ENCODE measurements at regions not wholly inside any gene's neighbourhood (a gene's known extent, or its start where the extent isn't known, plus 50 kb on each side); places are given as distances from the start of the nearest gene placed in this dataset.
A peak's percentile ranks its signal among the peaks of the same experiment; 100 is the strongest.

- peak; percentile 40 for DNase-seq
Measured at GRCh38 chr2:240210198-240210965, 69.9 kb upstream of the OTOS start.

GRCh38 chr2:240211096-240211495 is 70.6 kb upstream of the OTOS start:
- no peak for DNase-seq

GRCh38 chr2:240211598-240212424 is 71.4 kb upstream of the OTOS start:
- DNase-seq = peak; percentile 33

- DNase-seq = no peak
Measured at GRCh38 chr2:240212425-240213225, 72.2 kb upstream of the OTOS start.

- DNase-seq = peak; percentile 38
Measured at GRCh38 chr2:240213226-240213475, 72.7 kb upstream of the OTOS start.

GRCh38 chr2:240213476-240214421 is 73.3 kb upstream of the OTOS start:
- DNase-seq = peak; percentile 61

GRCh38 chr2:240214790-240215675 is 74.6 kb upstream of the OTOS start:
- DNase-seq = peak; percentile 49

- DNase-seq = peak; percentile 35
Measured at GRCh38 chr2:240215676-240216051, 75.2 kb upstream of the OTOS start.

GRCh38 chr2:240216167-240216566 is 75.7 kb upstream of the OTOS start:
- peak; percentile 32 for DNase-seq

- DNase-seq = peak; percentile 34
Measured at GRCh38 chr2:240217431-240218301, 77.2 kb upstream of the OTOS start.

GRCh38 chr2:240219208-240219890 is 78.9 kb upstream of the OTOS start:
- DNase-seq = peak; percentile 42

- peak; percentile 61 for DNase-seq
Measured at GRCh38 chr2:240220371-240220770, 79.9 kb upstream of the OTOS start.

GRCh38 chr2:240223631-240224030 is 83.2 kb upstream of the OTOS start:
- no peak for DNase-seq

GRCh38 chr2:240224676-240225075 is 84.2 kb upstream of the OTOS start:
- DNase-seq = no peak

- peak; percentile 32 for DNase-seq
Measured at GRCh38 chr2:240225131-240225530, 84.7 kb upstream of the OTOS start.

GRCh38 chr2:240225660-240226475 is 85.4 kb upstream of the OTOS start:
- no peak for DNase-seq

- peak; percentile 40 for DNase-seq
Measured at GRCh38 chr2:240226672-240227537, 86.4 kb upstream of the OTOS start.

Data from islet precursor cell (in vitro differentiated cells).